ENCODE measurements at regions not wholly inside any gene's neighbourhood (a gene's known extent, or its start where the extent isn't known, plus 50 kb on each side); places are given as distances from the start of the nearest gene placed in this dataset.
A peak's percentile ranks its signal among the peaks of the same experiment; 100 is the strongest.

DNA sequence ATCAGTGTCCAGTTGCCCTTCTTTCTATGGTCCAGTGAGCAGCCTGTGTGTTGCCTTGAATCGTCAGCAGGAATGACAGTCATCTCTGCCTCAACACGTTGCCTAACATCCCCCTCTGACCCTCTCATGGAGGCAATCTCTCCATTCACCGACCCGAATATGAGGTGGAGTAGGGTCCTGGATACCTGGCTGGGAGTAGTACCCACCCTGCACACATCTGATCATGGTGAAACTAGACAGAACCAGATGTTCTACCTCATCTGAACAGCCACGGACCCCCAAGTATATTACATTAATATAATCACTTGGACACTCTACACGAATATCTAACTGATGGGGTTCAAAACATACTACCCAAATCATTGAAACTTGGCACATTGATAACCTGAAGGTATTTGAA, 77.0 kb upstream of the COL21A1 start:
- TF ChIP-seq, protein P1, sequence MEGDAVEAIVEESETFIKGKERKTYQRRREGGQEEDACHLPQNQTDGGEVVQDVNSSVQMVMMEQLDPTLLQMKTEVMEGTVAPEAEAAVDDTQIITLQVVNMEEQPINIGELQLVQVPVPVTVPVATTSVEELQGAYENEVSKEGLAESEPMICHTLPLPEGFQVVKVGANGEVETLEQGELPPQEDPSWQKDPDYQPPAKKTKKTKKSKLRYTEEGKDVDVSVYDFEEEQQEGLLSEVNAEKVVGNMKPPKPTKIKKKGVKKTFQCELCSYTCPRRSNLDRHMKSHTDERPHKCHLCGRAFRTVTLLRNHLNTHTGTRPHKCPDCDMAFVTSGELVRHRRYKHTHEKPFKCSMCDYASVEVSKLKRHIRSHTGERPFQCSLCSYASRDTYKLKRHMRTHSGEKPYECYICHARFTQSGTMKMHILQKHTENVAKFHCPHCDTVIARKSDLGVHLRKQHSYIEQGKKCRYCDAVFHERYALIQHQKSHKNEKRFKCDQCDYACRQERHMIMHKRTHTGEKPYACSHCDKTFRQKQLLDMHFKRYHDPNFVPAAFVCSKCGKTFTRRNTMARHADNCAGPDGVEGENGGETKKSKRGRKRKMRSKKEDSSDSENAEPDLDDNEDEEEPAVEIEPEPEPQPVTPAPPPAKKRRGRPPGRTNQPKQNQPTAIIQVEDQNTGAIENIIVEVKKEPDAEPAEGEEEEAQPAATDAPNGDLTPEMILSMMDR (IDR thresholded peaks at IDR 0.05; ENCODE audit: insufficient read depth, low read depth, low read length, missing control alignments), result no peak
- DNase-seq (ENCODE audit: low read depth), result no peak
- no peak overlapping the region for H3K4me3 ChIP-seq (ENCODE audit: low read depth, low read length)

DNA sequence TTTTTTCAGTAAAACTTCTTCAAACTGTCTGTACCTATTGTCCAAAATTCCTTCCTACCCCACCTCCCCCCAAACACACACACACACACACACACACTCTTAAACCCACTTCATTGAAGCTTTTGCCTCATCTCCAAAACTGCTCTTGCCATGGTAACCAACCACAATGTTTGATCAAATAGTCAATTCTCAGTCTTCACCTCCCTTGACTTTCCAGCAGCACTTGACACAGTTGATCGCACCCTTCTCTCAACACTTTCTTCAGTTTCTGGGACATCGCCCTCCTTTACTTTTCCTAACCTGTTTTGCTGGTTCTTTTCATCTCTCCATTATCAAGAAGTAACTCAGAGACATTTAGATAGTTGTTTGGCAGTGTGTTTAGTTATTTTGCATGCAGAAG, 71.5 kb upstream of the COL21A1 start:
- TF ChIP-seq, protein P1 (IDR thresholded peaks at IDR 0.05; ENCODE audit: insufficient read depth, low read depth, low read length, missing control alignments), result no peak
- no peak for DNase-seq (ENCODE audit: low read depth)
- H3K4me3 ChIP-seq (ENCODE audit: low read depth, low read length), result no peak overlapping the region

DNA sequence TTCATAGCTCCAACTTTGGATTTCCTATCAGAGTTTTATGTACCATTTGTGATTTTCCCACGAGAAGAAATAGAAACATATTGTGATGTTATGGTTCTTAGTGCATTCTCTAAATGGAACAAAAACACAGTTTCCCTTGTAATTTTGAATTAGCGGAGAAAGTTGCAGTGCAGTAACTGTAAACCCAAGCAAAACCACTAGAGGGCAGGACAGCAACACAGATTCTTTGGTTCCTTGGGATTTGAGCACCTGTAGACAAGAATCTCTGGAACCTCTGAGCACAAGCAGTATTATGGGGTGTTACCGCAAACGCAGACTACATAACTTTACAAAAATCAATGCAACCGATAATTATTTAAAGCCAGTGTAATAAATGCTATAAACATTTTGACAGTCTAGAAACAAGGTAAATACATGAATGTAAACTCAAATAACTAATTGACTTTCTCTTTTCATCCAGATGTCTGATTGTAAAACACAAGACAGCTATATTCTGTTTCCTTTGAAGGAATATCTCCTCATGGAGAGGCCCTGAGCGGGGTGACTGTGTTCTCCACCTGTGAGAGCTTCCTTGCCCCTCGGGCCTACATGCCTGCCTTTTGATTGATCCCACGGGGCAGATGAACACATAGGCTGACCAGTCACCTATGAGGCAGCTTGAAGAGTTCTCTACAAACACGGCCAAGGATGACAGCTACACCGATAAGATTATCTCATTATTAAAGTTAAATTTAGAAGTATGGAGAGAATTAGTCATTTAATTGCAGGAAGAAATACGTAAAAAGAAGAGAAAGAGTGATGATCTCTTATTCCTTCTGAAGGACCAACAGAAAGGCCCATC, 67.5 kb upstream of the COL21A1 start:
- DNase-seq (ENCODE audit: low read depth), result peak; percentile 48
- H3K4me3 ChIP-seq (ENCODE audit: low read depth, low read length), result no peak overlapping the region
- TF ChIP-seq, protein P1 (IDR thresholded peaks at IDR 0.05; ENCODE audit: insufficient read depth, low read depth, low read length, missing control alignments), result peak; percentile 73

DNA sequence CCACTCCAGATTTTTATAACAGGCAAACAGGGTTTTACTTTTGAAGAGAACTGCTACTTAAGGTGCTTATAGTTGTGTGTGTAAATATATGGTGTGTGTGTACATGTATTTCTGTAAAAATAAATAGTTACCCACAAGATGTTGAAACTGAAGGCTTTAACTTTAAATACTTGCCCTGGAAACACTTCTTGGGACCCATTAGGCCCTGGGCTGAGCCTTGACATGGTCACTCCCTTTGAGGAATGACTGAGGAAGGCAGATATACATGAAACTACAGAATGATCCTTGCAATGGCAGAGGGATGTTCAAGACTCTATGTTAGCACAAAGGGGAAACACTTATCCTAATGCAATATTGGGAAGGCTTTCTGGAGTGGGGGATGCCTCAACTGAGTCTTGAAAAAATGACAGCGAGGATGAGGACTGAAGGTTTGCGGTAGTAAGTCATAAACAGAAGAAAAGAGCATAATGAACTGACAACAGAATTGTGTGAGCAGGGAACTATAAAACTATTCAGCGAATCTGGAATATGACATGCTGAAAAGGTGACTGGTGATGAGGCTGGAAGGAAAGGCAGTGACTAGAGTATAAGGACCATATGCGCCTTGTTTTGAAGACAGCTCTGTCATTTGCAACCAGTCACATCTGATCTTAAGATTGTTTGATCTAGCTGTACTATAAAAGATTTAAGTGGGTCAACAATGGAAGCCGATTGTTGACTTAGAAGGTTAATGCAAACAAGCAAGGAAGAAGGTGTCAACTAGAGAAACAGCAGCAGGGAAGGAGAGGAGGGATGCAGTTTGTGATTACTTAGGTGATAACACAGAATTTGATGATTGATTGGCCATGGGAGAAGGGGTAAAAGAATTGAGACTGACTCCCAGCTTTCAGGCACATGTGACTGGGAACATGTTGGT, 64.4 kb upstream of the COL21A1 start:
- DNase-seq (ENCODE audit: low read depth), result no peak
- no peak overlapping the region for H3K4me3 ChIP-seq (ENCODE audit: low read depth, low read length)
- TF ChIP-seq, protein P1 (IDR thresholded peaks at IDR 0.05; ENCODE audit: insufficient read depth, low read depth, low read length, missing control alignments), result no peak

DNA sequence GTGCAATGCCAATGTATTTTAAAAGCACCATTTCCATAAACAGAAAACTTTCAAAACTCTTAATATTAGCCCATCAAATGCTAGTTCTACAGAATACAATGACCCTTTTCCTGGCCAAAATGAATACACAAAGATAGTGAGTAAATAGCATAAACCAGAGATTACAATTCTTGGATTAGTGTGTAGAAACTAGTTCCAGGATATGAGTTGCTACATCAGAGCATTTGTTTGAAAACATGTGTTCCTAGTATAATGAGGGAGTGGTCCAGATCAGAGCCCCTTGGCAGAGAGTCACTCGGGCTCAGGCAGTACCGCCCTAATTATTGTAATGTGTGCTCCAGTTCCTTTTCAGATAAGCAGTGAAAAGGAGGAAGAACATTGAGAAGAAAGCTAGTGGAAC, 63.7 kb upstream of the COL21A1 start:
- TF ChIP-seq, protein P1 (IDR thresholded peaks at IDR 0.05; ENCODE audit: insufficient read depth, low read depth, low read length, missing control alignments), result no peak
- no peak for DNase-seq (ENCODE audit: low read depth)
- H3K4me3 ChIP-seq (ENCODE audit: low read depth, low read length), result no peak overlapping the region

DNA sequence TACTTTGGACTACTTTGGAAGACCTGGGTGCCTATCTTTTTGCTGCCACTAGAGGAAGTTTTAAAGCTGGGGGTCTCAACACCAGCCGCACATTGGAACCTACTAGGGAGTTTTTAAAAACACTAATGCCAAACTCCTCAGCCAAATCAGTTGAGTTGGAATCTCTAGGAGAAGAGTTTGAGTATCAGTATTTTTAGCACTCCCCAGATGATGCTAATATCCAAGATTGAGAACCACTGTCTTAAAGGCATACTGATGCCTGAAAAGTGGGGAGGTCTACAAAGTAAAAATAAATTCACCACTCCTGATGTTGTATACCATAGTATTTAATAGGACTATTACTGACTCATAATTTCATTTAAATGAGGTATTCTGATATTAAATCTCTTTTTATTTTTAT, 62.9 kb upstream of the COL21A1 start:
- TF ChIP-seq, protein P1 (IDR thresholded peaks at IDR 0.05; ENCODE audit: insufficient read depth, low read depth, low read length, missing control alignments), result no peak
- H3K4me3 ChIP-seq (ENCODE audit: low read depth, low read length), result no peak overlapping the region
- DNase-seq (ENCODE audit: low read depth), result no peak

Data from GM12865 (cell line).